Uterus (tissue), 3 donors: ENCODE measurements at regions not wholly inside any gene's neighbourhood (a gene's known extent, or its start where the extent isn't known, plus 50 kb on each side); places are given as distances from the start of the nearest gene placed in this dataset.

ENCODE experiments used
- DNase-seq, 2 donors: peaks; one replicate each; pipeline ENCODE4 v3.0.0-alpha.2; 2019 to 2020
- H3K27ac ChIP-seq, 2 donors: fragments of 200-600 bp; sonication (generic); 1 replicate in 1 of 2; 2 replicates in 1 of 2; pipeline ENCODE4 v1.5.1; 2016 to 2018
- H3K27me3 ChIP-seq, 2 donors: fragments of 200-600 bp; sonication (generic); one replicate each; pipeline ENCODE4 v1.5.1; 2018 to 2019; ENCODE audit warnings: control low read depth in 1 of 2
- H3K36me3 ChIP-seq, 2 donors: fragments of 200-600 bp; sonication (generic); one replicate each; pipeline ENCODE4 v1.5.1; 2019; ENCODE audit warnings: control low read depth in 1 of 2
- H3K4me1 ChIP-seq, 2 donors: fragments of 200-600 bp; sonication (generic); one replicate each; pipeline ENCODE4 v1.5.1; 2018 to 2019; ENCODE audit warnings: control low read depth in 1 of 2
- H3K4me3 ChIP-seq, 2 donors: fragments of 200-600 bp; sonication (generic); 1 replicate in 1 of 2; 2 replicates in 1 of 2; pipeline ENCODE4 v1.5.1; 2018 to 2019; ENCODE audit warnings: mild to moderate bottlenecking in 1 of 2
- H3K9me3 ChIP-seq, 2 donors: fragments of 200-600 bp; sonication (generic); one replicate each; pipeline ENCODE4 v1.5.1; 2019; ENCODE audit warnings: control low read depth in 1 of 2
- POLR2A ChIP-seq, 2 donors: fragments of 450-650 bp; IDR thresholded peaks; one replicate each; pipeline ENCODE4 v1.6.1; 2016; ENCODE audit warnings: antibody characterized with exemption in 2 of 2, mild to moderate bottlenecking in 1 of 2, moderate library complexity in 1 of 2
- intact Hi-C: fragments of 100-400 bp; cut with DNase I; formaldehyde crosslinking; loops from one replicate; pipeline ENCODE4 v1.15.1; 2023; ENCODE audit warnings: low total_unique reads
- TF ChIP-seq, protein P1 (sequence below), 4 experiments: fragments of 200-600 bp in 2 of 4; fragments of 450-650 bp in 2 of 4; sonication (generic) in 2 of 4; IDR thresholded peaks; one replicate each; pipeline ENCODE4 v1.5.1; 2016 to 2019; ENCODE audit warnings: antibody characterized with exemption in 4 of 4, mild to moderate bottlenecking in 2 of 4, moderate library complexity in 1 of 4
- donor health status: DM: yes; HTN: yes; CAD: no.

DNA sequence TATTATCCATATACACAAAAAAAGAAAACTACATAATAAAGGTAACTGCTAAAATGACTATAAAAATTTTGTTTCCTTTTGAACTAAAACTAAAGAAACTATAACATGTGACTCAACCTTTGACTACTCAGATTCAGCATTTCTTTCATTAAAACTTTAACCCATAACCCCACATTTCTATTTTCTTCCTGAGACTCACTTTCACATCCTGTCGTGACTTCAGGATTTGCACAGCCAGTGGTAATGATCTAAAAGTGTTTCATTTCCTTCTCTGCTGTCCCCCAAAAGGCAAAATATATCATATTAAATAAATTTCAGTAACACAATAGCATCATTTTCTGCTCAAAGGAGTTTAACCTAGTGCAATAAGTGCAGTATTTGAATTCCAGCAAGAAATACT lies 1022.4 kb upstream of the DIAPH2 start:
- intact Hi-C loops: no loop called here
- Histone ChIP-seq H3K27me3 (no peaks in the 10 kb centered on the region), H3K9me3 (no peaks in the 10 kb centered on the region), H3K4me3 (no peak overlapping the region), H3K4me1 (no peaks in the 10 kb centered on the region), H3K27ac (no peak overlapping the region), H3K36me3 (no peaks in the 10 kb centered on the region)
- DNase-seq: no peak
- TF ChIP-seq, protein P1, sequence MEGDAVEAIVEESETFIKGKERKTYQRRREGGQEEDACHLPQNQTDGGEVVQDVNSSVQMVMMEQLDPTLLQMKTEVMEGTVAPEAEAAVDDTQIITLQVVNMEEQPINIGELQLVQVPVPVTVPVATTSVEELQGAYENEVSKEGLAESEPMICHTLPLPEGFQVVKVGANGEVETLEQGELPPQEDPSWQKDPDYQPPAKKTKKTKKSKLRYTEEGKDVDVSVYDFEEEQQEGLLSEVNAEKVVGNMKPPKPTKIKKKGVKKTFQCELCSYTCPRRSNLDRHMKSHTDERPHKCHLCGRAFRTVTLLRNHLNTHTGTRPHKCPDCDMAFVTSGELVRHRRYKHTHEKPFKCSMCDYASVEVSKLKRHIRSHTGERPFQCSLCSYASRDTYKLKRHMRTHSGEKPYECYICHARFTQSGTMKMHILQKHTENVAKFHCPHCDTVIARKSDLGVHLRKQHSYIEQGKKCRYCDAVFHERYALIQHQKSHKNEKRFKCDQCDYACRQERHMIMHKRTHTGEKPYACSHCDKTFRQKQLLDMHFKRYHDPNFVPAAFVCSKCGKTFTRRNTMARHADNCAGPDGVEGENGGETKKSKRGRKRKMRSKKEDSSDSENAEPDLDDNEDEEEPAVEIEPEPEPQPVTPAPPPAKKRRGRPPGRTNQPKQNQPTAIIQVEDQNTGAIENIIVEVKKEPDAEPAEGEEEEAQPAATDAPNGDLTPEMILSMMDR (IDR thresholded peaks at IDR 0.05): no peak
- TF ChIP-seq POLR2A (IDR thresholded peaks at IDR 0.05): no peak

DNA sequence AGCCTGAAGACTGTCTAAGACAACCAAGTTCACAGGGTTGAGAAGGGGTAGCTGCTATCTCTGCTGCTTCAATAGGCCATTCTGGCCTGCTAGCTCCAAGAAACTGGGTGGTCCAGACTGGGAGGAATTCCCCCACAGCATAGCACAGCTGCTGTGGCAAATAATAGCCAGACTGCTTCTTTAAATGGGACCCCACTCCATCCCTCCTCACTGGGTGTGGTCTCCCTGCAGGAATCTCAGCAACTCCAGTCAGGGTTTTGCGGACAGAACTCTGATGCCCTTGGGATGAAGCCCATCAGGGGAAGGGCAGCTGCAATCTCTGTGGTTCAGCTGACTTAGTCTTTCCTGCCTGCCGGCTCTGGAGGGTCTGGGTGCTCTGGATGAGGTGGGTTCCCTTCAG lies 1018.6 kb upstream of the DIAPH2 start:
- no peaks in the 10 kb centered on the region for H3K9me3 ChIP-seq
- TF ChIP-seq, protein P1 (IDR thresholded peaks at IDR 0.05): no peak
- TF ChIP-seq POLR2A (IDR thresholded peaks at IDR 0.05): no peak

GRCh38 chrX:95675011-95675410 lies 1009.6 kb upstream of the DIAPH2 start:
- no peaks in the 10 kb centered on the region for H3K36me3 ChIP-seq
- no peaks in the 10 kb centered on the region for H3K27me3 ChIP-seq
- H3K4me3 ChIP-seq: no peak overlapping the region
- no peaks in the 10 kb centered on the region for H3K9me3 ChIP-seq
- intact Hi-C loops: no loop called here
- H3K4me1 ChIP-seq: no peaks in the 10 kb centered on the region
- DNase-seq: no peak
- H3K27ac ChIP-seq: no peak overlapping the region
- TF ChIP-seq, protein P1 (IDR thresholded peaks at IDR 0.05): no peak
- no peak for TF ChIP-seq POLR2A (IDR thresholded peaks at IDR 0.05)

More for the DNA sequence above, 1018.6 kb upstream of the DIAPH2 start:
- no peaks in the 10 kb centered on the region for H3K4me1 ChIP-seq
- H3K36me3 ChIP-seq: no peaks in the 10 kb centered on the region
- no peak overlapping the region for H3K27ac ChIP-seq
- intact Hi-C loops: no loop called here
- no peak overlapping the region for H3K4me3 ChIP-seq
- DNase-seq: no peak
- no peaks in the 10 kb centered on the region for H3K27me3 ChIP-seq

DNA sequence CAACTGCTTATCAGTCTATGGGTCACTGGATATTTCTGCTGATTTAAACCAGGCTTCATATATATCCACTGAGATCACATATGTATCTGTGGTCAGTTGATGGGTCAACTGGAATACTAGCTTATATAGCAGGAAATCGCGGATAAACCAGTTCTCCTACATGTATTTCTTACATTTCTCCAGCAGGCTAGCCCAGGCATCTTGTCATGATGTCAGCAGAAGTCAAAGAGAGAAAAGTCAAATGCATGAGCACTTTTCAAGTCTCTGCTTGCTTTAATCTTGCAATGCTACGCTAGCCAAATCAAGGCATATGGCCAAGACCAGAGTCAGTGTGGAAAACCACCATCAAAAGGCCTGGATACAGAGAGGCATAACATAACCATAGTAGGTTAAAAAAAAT lies 1008.8 kb upstream of the DIAPH2 start:
- H3K9me3 ChIP-seq: no peaks in the 10 kb centered on the region
- H3K36me3 ChIP-seq: no peaks in the 10 kb centered on the region
- intact Hi-C loops: no loop called here
- no peak overlapping the region for H3K4me3 ChIP-seq
- H3K4me1 ChIP-seq: no peaks in the 10 kb centered on the region
- H3K27me3 ChIP-seq: no peaks in the 10 kb centered on the region
- DNase-seq: no peak
- TF ChIP-seq POLR2A (IDR thresholded peaks at IDR 0.05): no peak
- TF ChIP-seq, protein P1 (IDR thresholded peaks at IDR 0.05): no peak
- no peak overlapping the region for H3K27ac ChIP-seq

DNA sequence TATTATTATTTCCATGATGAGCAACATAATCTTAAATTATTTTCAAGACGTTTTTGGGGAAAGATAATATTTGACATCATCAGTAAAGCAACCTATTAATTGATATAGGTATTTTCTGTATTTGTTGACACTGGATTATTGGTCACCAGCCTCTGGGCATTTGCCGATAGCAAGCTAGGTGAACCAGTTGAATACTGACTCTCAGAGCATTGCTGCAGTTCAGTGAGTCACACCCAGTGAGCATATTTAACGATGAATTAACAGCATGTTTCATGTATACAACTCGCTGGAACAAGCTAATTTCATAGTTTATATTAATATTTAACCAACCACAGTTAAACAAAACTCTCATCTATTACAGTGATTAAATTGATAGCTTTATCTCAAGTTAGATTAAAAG lies 1006.0 kb upstream of the DIAPH2 start:
- intact Hi-C loops: no loop called here
- Histone ChIP-seq H3K36me3 (no peaks in the 10 kb centered on the region), H3K27me3 (no peaks in the 10 kb centered on the region), H3K4me1 (no peaks in the 10 kb centered on the region), H3K27ac (no peak overlapping the region), H3K9me3 (no peaks in the 10 kb centered on the region), H3K4me3 (no peak overlapping the region)
- DNase-seq: no peak
- TF ChIP-seq, protein P1 (IDR thresholded peaks at IDR 0.05): no peak
- TF ChIP-seq POLR2A (IDR thresholded peaks at IDR 0.05): no peak
